HG02970 (cell line): ENCODE measurements at regions not wholly inside any gene's neighbourhood (a gene's known extent, or its start where the extent isn't known, plus 50 kb on each side); places are given as distances from the start of the nearest gene placed in this dataset.
"Not testable (repeated sequence)": the region's sequence is repeated elsewhere in the genome, so short reads cannot be mapped to it uniquely, and the experiment has no call there.

Source experiments
- ATAC-seq: cut with Tn5 transposase; IDR thresholded peaks from one replicate; pipeline ENCODE4 v1.9.1; 2021; ENCODE audit warnings: mild to moderate bottlenecking, moderate library complexity, moderate number of reproducible peaks; ENCODE audit not compliant: unreplicated experiment, low FRiP score

DNA sequence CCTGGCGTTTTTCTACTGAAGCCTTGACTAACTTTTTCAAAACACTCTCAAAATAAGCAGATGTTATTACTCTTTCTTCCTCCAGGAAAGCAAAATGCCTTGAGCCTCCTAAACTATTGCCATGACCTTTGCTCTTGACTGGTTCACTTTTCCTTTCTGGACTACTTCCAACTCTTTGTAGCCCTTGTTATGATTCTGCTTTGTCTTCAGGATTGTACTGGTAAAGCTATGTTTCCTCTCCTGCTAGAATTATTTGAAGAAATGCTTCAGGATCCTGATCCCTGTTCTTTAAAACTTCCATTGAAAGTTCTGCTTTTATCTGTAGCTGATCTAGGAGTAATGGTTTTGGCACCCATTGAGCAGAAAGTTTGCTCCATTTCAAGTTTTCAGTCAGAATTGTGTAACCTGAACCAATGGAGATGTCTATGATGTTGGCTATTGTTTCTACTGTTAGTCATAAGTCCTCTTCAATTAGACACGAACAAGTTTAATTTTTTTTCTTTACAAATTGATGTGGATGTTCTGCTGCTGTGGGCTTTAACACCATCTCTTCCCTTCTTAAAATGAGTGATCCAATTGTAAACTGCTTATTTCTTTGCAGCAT, 1356.4 kb downstream of the EFNA5 start:
- no peak for ATAC-seq

DNA sequence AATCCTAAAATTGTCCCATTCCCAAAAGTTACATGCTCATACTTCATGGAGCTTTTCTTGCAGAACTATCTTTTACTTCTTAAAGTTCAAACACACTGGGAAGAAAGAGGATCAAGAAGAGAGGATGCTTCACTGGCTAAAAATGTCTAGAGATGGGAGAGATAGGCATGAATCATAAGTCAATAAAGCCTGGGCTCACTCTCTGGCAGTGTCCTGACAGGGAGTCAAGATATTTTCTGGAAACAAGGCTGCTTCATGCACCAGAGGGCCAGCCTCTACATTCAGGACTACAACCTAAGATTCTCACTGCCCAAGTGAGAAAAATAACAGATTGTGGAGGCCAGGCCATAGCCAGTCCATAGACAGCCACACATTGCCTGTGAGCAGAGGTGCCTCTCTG, 1358.4 kb downstream of the EFNA5 start:
- no peak for ATAC-seq

DNA sequence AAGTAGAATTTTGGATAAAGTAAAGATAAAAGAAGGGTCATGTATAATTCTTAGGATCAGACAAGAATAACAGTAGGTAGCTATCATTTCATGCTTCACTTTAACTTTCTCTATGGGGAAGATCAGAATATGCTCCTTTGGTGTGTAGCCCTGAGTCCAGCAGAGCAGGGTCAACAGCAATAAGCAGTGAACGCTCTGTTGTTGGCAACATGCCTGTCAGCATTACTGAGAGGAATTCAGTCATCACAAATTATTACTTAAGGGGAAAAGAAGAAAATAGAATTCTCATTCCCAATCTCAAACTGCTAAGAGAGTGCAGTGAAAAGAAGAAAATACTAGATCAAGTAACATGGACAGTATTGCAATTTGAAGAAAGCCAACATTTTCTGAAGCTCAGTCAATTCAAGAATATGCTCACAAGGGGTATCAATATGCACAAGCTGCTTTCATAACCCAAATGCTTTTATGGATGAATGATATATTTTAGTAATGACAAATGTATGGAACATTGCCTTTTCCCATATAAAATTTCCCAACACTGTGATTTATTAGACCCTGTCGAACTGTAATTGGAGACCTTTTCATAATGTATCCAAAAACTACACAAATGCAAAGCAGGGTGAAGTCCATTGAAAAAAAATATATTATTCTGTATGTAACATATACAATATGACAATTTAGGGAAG, 1359.4 kb downstream of the EFNA5 start:
- no peak for ATAC-seq

DNA sequence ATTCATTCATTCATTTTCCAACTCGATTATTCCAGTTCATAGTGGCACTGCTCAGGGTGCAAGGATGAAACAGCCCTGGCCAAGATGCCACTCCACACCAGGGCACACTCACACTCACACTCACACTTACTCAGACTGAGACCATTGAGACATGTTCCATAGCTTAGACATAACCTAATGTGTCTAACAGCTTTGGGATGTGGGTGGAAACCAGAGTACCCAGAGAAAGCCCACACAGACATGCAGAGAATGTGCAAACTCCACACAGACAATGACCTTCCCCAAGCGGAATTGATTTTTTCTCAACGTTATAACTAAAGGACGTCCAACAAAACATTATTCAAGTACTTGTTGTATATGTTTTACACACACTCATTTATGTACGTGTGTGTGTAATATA, 1363.5 kb downstream of the EFNA5 start:
- no peak for ATAC-seq

DNA sequence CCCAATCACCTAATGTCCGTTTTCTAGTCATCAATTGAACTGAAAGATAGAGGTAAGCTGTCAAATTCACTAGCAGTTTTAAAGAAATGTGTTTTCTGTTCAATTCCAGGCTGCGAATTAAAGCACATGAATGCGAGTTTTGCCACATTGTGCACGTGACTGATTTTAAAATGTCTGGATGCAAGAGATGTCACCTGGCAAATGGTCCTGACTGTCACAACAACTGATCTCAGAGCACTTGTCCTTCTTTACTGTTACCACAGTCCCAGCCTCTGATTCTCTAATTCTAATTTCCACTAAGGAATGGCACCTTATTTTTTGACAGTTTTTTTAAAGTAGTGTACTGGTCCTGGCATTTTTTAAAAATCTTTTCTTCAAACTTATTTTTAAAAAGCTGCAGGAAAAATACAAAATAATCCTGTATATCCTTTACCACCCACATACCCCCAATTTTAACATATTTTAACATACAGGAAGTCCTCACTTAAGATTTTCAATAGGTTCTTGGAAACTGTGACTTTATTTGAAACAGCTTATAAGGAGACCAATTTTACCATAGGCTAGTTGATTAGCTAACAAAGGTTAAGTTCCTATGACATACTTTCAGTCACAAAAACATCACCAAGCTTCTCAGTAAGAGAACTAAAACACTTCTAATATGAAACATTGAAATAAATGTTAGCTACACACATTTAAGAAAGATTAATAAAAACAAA, 1364.3 kb downstream of the EFNA5 start:
- ATAC-seq, result no peak

DNA sequence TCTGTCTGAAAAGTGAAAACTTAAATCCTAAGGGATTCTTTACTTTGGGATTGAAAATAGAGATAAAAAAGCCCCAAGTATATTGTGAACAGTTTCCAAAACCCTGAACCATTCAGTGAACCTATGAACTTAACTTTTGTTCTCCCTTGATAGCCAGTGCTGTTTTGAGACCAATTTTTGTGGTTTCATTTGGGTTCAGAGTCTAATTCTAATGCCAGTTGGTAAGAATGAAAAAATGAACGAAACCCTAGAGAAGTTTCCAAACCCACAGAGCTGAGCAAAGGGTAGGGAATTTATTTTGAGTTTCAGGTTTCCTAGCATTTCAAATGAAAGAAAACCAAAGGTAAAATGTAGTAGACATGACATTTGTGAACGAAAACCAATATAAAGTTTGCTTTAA, 1366.8 kb downstream of the EFNA5 start:
- ATAC-seq, result no peak

DNA sequence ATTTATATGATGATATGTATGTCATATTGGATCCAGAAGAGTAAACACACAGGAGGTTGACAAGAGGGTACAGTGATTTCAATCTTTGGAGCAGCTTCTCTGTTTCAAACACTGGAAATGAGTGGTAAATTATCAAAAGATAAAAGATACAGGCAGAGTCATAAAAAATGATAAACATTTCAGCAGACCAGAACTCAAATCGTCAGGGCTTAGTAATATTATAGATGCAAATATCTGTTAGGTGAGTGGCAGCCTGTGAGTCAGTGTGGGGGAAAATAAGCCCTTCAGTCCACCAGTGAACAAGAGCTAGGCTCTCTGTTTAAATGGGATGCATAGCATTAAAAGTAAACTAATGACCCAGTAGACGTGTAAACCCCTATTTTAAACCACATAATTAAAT, 1378.1 kb downstream of the EFNA5 start:
- no peak for ATAC-seq

DNA sequence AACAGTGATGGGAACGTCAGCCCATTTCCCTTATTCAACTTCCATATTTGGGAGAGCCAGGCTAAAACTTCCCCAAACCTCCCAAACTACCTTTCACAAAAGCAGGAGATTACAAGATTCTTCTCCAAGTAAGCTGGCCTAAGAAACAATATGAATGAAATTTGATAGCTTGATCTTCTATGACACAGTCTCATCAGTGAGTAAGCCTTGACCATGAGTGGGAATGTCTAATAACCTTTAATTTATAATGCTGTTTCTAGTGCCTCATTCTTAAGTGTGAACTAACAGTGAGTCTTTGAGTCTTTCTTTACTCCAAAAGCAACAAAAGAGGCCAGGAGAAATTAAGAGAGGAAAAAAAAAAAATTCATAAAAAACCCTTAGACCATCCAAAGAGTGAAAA, 1379.9 kb downstream of the EFNA5 start:
- ATAC-seq, result no peak

DNA sequence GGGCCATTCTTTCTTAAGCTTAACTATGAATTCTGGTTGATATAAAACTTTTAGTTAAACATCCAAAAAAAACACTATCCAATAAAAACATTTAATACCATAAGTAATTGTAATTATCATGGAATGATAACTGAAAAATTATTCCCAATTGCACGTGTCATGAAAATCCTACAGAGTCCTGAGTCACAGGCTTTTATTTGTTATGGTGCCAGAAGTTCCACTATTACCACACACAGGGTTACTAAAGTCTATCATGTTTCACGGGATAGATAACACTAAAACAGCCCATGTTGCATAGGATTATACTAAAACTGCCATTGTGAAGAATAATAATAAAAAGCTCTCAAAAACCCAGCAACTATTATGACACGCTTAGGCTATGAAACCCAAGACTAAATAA, 1381.8 kb downstream of the EFNA5 start:
- ATAC-seq, result no peak

DNA sequence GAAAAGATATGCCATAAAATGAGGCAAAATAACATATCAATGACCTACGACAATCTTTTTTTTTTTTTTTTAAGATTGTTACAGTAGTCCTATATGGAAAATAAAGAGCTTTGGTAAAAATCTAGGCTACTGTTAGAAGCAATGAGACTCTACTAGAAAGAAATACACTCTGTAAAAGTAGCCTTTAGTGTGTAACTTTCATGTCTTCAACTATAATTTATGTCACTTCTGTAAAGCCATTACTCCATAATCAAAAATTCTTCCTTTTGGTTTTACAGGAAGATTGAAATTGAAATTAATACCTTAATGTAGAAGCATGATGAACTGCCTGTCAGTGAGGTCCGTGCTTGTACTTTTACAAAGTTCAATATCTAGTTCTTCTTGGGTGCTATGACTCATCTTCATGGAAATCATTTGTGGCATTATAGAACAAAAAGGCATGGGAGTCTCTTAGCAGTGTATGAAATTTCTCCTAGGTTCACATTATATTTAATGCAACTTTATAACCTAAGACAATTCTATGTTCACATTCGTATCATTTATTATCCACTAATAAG, 1393.1 kb downstream of the EFNA5 start:
- no peak for ATAC-seq

DNA sequence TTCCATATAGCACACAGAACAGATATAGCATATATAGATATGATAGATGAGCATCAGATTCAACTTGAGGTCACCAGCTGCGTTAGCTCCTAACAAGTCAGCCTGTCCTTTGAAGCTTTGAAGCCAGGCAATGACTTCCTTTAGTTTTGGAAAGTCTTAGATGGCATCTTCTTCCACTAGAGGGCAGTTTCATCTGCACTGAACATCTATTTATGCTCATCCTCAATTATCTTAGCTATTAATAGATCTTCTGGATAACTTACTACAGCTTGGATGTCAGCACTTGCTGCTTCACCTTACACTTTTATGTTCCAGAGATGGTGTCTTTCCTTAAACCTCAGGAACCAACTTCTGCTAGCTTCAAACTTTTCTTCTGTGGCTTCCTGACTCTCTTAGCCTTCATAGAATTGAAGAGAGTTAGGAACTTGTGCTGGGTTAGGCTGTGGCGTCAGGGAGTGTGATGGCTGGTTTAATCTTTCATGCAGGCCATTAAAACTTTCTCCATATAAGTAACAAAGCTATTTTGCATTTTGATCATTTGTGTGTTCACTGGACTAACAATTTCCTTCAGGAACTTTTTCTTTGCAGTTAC, 1401.4 kb downstream of the EFNA5 start:
- ATAC-seq, result no peak

DNA sequence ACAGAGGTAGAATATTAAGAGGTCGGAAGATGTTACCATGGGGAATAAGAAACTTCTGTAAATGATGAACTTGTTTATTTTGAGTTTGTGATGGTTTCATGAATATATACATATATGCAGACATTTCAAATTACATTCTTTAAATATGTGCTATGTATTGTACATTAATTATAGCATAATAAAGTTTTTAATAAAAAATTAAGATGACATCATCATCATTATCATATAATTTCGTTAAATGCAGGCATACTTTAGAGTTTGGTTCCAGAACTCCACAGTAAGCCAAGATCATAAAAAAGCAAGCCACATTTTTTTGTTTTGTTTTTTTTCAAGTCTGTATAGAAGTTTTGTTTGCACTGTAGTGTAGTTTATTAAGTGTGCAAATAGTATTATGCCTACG, 1403.5 kb downstream of the EFNA5 start:
- no peak for ATAC-seq

DNA sequence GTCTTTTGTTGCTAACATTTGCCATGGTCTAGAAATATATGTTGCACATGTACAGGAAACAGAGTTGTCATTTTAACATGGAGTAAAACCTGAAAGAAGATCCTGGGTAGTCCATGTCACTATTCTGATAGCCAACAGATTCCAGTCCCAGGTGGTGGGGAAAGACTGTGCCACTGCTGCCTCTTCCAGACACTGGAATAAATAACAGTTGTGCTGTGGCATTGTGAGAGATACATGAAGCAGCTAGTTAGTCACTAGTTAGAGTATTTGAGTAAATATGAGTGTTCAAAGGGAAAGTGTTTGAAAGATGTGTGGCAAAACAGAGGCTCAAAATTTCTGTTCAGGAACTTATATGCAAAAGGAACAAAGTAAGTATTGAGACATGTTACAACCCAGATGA, 1408.3 kb downstream of the EFNA5 start:
- ATAC-seq, result no peak

DNA sequence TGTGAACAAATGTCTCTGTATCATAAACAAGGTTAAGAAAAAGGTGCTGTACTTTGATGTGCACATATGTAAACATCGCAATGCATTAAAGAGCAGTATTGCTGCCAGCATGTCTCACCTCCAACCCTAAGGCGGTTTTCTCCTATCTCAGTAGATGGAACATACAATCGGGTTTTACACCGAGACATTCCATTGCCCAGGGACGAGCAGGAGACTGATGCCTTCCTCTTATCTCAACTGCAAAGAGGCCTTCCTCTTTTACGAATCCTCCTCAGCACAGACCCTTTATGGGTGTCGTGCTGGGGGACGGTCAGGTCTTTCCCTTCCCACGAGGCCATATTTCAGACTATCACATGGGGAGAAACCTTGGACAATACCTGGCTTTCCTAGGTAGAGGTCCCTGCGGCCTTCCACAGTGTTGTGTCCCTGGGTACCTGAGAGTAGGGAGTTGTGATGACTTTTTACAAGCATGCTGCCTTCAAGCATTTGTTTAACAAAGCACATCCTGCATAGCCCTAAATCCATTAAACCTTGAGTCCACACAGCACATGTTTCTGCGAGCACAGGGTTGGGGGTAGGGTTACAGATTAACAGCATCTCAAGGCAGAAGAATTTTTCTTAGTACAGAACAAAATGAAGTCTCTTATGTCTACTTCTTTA, 1411.2 kb downstream of the EFNA5 start:
- ATAC-seq, result not testable (repeated sequence)

DNA sequence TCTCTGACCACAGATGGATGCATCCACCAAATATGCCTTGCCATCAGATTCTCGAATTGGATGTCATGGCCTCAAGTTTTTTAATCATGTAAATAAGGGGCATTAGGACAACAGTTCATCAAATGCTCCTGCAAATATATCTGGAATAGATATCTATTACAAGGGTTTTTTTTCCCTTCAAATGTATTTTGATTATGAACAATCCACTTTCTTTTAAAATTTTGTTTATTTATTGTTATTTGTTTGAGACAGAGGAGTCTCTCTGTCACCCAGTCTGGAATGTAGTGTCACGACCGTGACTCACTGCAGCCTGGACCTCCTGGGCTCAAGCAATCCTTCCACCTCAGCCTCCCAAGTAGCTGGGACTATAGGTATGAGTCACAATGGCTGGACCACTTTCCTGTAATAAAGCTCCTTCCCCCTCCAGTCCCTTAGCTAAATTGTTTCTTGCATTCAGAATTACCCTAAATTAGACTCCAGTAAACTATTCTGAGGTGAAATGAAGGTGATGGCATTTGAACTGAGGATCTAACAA, 1412.1 kb downstream of the EFNA5 start:
- ATAC-seq, result no peak

DNA sequence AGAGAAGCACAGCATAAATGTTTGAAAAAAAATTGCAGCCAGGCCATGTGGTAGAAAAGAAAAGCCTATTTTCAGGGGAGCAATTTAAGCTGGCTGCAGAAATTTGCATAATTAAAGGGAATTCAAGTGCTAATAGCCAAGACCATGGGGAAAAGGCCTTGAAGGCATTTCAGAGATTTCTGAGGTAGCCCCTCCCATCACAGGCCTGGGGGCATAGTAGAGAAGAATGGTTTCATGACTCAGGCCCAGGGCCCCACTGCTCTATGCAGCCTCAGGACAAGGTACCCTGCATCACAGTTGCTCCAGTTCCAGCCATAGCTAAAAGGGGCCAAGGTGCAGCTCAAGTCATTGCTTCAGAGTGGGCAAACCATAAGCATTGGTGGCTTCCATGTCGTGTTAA, 1416.0 kb downstream of the EFNA5 start:
- ATAC-seq, result no peak

DNA sequence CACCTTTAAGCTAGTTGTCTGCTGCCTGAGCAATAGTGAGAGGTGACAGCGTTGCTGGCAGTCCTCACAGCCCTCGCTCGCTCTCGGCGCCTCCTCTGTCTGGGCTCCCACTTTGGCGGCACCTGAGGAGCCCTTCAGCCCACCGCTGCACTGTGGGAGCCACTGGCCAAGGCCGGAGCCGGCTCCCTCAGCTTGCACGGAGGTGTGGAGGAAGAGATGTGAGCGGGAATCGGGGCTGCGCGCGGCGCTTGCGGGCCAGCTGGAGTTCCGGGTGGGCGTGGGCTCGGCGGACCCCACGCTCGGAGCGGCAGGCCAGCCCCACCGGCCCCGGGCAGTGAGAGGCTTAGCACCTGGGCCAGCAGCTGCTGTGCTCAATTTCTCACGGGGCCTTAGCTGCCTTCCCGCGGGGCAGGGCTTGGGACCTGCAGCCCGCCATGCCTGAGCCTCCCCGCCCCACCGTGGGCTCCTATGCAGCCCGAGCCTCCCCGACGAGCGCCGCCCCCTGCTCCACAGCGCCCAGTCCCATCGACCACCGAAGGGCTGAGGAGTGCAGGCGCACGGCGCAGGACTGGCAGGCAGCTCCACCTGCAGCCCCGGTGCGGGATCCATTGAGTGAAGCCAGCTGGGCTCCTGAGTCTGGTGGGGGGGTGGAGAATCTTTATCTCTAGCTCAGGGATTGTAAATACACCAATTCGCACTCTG, 1424.5 kb downstream of the EFNA5 start:
- ATAC-seq, result not testable (repeated sequence)

DNA sequence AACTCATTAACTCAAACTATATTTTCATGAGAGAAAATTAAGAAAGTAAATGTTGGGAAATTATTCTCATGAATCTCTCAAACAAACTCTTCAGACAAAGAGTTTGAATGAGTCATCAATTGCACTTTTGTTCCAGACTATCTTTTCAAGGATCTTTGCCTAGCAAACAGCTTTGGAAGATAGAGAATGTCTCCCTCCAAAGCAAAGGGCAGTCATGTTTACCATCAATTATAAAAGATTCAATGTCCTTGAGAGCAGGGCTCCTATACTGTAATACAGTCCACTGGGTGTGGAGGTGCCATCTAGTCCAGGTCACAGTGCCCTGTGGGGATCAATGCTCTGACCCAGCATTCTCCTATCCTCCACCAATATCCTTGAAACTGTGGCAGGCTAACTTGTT, 1429.3 kb downstream of the EFNA5 start:
- ATAC-seq, result no peak

DNA sequence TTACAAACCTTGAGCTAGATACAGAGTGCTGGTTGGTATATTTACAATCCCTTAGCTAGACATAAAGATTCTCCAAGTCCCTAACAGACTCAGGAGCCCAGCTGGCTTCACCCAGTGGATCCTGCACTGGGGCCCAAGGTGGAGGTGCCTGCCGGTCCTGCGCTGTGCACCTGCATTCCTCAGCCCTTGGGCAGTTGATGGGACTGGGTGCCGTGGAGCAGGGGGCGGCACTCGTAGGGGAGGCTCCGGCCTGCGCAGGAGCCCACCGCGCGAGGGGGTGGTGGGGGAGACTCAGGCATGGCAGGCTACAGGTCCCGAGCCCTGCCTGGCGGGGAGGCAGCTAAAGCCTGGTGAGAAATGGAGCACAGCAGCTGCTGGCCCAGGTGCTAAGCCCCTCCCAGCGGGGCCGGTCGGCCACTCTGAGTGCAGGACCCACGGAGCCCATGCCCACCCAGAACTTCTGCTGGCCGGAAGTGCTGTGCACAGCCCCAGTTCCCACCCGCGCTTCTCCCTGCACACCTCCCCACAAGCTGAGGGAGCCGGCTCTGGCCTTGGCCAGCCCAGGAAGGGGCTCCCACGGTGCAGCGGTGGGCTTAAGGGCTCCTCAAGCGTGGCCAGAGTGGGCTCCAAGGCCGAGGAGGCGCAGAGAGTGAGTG, 1464.7 kb downstream of the EFNA5 start:
- ATAC-seq, result no peak
